ENCODE measurements at regions not wholly inside any gene's neighbourhood (a gene's known extent, or its start where the extent isn't known, plus 50 kb on each side); places are given as distances from the start of the nearest gene placed in this dataset.

DNA sequence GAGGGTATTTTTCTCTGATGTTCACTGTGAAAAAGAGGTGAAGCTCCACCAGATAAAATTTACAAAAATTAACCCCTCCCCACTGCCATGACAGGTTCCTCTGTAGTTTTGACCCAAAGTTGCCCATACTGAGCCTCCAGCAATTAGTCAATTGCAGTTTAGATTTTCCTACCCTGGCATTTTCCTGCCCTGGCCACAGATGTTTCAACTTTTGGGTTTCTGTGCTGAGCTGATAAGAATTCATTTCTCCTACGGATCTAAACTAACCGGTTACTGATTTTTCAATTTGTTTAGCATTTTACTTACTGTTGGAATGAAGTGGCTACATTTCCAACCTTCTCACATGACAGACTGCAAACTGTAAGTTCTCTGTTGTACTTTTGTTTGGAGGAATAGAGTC lies 1346.1 kb upstream of the EPHA6 start:
- Histone ChIP-seq H3K27me3 (ENCODE audit: control insufficient read depth, low read length) (no peaks in the 10 kb centered on the region), H3K4me2 (ENCODE audit: low read length) (no peak overlapping the region), H3K9me3 (ENCODE audit: control insufficient read depth, insufficient read depth, low read length) (no peaks in the 10 kb centered on the region; the same call in 1 of the 2 replicates), H3K36me3 (ENCODE audit: control insufficient read depth, low read length) (no peaks in the 10 kb centered on the region), H3K27ac (ENCODE audit: low read depth, low read length) (no peak overlapping the region), H3F3A (ENCODE audit: control insufficient read depth, insufficient read depth) (no peaks in the 10 kb centered on the region), H3K9me2 (replicated peaks; ENCODE audit: control insufficient read depth, low read length) (no peaks in the 10 kb centered on the region), H3K4me1 (ENCODE audit: control insufficient read depth, low read length) (no peaks in the 10 kb centered on the region), H3K4me3 (ENCODE audit: low read length) (no peak overlapping the region), H3K79me2 (ENCODE audit: control insufficient read depth, low read length) (no peaks in the 10 kb centered on the region), H4K20me1 (ENCODE audit: control insufficient read depth, insufficient read depth, low read depth, low read length) (no peaks in the 10 kb centered on the region)
- TF ChIP-seq, protein P1, sequence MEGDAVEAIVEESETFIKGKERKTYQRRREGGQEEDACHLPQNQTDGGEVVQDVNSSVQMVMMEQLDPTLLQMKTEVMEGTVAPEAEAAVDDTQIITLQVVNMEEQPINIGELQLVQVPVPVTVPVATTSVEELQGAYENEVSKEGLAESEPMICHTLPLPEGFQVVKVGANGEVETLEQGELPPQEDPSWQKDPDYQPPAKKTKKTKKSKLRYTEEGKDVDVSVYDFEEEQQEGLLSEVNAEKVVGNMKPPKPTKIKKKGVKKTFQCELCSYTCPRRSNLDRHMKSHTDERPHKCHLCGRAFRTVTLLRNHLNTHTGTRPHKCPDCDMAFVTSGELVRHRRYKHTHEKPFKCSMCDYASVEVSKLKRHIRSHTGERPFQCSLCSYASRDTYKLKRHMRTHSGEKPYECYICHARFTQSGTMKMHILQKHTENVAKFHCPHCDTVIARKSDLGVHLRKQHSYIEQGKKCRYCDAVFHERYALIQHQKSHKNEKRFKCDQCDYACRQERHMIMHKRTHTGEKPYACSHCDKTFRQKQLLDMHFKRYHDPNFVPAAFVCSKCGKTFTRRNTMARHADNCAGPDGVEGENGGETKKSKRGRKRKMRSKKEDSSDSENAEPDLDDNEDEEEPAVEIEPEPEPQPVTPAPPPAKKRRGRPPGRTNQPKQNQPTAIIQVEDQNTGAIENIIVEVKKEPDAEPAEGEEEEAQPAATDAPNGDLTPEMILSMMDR (IDR thresholded peaks at IDR 0.05; ENCODE audit: low read depth, low read length, poor library complexity, severe bottlenecking): no peak
- TF ChIP-seq EZH2phosphoT487 (IDR thresholded peaks at IDR 0.05; ENCODE audit: borderline replicate concordance, low read length): no peak

DNA sequence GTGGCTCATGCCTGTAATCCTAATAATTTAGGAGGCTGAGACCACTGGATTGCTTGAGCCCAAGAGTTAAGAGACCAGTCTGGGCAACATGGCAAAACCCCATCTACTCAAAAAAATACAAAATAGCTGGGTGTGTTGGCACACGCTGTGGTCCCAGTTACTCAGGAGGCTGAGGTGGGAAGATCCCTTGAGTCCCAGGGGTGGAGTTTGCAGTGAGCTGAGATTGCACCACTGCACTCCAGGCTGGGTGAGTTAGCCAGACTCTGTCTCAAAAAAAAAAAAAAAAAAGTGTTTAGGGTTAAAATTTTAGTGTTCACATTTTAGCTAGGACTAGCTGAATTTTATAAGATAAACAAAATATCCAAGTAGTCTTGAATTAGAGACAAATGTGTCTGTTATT lies 1340.1 kb upstream of the EPHA6 start:
- Histone ChIP-seq H4K20me1 (ENCODE audit: control insufficient read depth, insufficient read depth, low read depth, low read length) (no peaks in the 10 kb centered on the region), H3F3A (ENCODE audit: control insufficient read depth, insufficient read depth) (no peaks in the 10 kb centered on the region)

GRCh38 chr3:95476534-95476933 lies 1337.9 kb upstream of the EPHA6 start:
- Histone ChIP-seq H3K27me3 (ENCODE audit: control insufficient read depth, low read length) (no peaks in the 10 kb centered on the region), H4K20me1 (ENCODE audit: control insufficient read depth, insufficient read depth, low read depth, low read length) (no peaks in the 10 kb centered on the region), H3K9me3 (ENCODE audit: control insufficient read depth, insufficient read depth, low read length) (no peaks in the 10 kb centered on the region), H3K36me3 (ENCODE audit: control insufficient read depth, low read length) (no peaks in the 10 kb centered on the region), H3K9me2 (replicated peaks; ENCODE audit: control insufficient read depth, low read length) (no peaks in the 10 kb centered on the region), H3K4me2 (ENCODE audit: low read length) (no peak overlapping the region), H3K4me3 (ENCODE audit: low read length) (no peak overlapping the region), H3F3A (ENCODE audit: control insufficient read depth, insufficient read depth) (no peaks in the 10 kb centered on the region), H3K79me2 (ENCODE audit: control insufficient read depth, low read length) (no peaks in the 10 kb centered on the region), H3K27ac (ENCODE audit: low read depth, low read length) (no peak overlapping the region), H3K4me1 (ENCODE audit: control insufficient read depth, low read length) (no peaks in the 10 kb centered on the region)
- no peak for TF ChIP-seq EZH2phosphoT487 (IDR thresholded peaks at IDR 0.05; ENCODE audit: borderline replicate concordance, low read length)
- TF ChIP-seq, protein P1 (IDR thresholded peaks at IDR 0.05; ENCODE audit: low read depth, low read length, poor library complexity, severe bottlenecking): no peak

More for the DNA sequence above, 1340.1 kb upstream of the EPHA6 start:
- Histone ChIP-seq H3K4me3 (ENCODE audit: low read length) (no peak overlapping the region), H3K4me1 (ENCODE audit: control insufficient read depth, low read length) (no peaks in the 10 kb centered on the region), H3K36me3 (ENCODE audit: control insufficient read depth, low read length) (no peaks in the 10 kb centered on the region), H3K9me2 (replicated peaks; ENCODE audit: control insufficient read depth, low read length) (no peaks in the 10 kb centered on the region), H3K9me3 (ENCODE audit: control insufficient read depth, insufficient read depth, low read length) (no peaks in the 10 kb centered on the region; the same call in 1 of the 2 replicates), H3K27ac (ENCODE audit: low read depth, low read length) (no peak overlapping the region), H3K4me2 (ENCODE audit: low read length) (no peak overlapping the region), H3K79me2 (ENCODE audit: control insufficient read depth, low read length) (no peaks in the 10 kb centered on the region), H3K27me3 (ENCODE audit: control insufficient read depth, low read length) (no peaks in the 10 kb centered on the region)
- TF ChIP-seq, protein P1 (IDR thresholded peaks at IDR 0.05; ENCODE audit: low read depth, low read length, poor library complexity, severe bottlenecking): no peak
- TF ChIP-seq EZH2phosphoT487 (IDR thresholded peaks at IDR 0.05; ENCODE audit: borderline replicate concordance, low read length): no peak

All from DOHH2 (cell line).